ENCODE measurements at regions not wholly inside any gene's neighbourhood (a gene's known extent, or its start where the extent isn't known, plus 50 kb on each side); places are given as distances from the start of the nearest gene placed in this dataset.

DNA sequence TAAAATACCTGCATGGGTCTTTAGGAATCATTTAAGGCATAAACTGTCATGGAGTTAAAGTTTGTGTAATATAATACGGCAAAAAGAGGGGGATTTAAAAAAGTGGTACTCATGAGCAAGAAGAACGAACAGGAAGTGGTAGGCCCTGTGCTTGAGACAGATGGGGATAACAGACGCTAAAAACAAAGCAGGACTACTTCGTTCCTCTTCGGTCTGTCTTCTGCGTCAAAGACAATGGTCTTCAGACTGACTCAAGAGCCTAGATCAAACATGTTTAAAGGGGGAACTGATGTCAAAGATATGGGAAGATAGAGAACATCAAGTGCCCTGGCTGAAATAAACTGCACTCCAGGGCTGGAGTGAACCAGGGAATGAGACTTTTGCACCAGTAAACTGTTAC lies 59.8 kb upstream of the RFX3 start (continued):
- TF ChIP-seq, protein P1, sequence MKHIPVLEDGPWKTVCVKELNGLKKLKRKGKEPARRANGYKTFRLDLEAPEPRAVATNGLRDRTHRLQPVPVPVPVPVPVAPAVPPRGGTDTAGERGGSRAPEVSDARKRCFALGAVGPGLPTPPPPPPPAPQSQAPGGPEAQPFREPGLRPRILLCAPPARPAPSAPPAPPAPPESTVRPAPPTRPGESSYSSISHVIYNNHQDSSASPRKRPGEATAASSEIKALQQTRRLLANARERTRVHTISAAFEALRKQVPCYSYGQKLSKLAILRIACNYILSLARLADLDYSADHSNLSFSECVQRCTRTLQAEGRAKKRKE (CRISPR knock-in tag; IDR thresholded peaks at IDR 0.05; ENCODE audit: low read depth) = no peak
- TF ChIP-seq JUNB (IDR thresholded peaks at IDR 0.05) (no peak), EHF (CRISPR knock-in tag; IDR thresholded peaks at IDR 0.05) (no peak)

DNA sequence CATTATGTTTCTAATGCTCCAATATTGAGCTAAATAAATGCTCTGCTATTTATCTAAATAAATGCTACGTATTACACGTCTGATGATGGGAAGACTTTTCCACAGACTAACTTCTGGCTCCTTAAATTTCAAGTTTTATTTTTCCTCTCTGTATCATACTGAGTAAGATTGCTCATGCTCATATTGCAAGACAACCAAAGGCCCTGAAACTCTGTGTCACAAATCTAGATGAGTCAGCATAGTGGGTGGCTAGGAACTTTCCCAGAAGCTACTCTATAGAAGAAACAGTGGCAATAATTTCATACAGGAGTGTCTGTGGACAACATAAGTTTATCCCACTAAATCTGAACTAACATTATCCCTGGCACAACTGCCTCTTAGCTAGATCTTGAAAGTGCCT lies 53.0 kb upstream of the RFX3 start:
- Histone ChIP-seq H3K4me2 (no peak overlapping the region), H3K4me3 (no peak overlapping the region), H3K27ac (no peak overlapping the region), H3K4me1 (no peaks in the 10 kb centered on the region), H3K9me3 (peaks cover 36% of the 10 kb centered on the region; the same call in 2 of the 3 replicates)
- WGBS (ENCODE audit: missing lambda C conversion rate) = 92% methylated on average over 2 of the region's 2 CpGs
- ChIA-PET CTCF (no interaction called here), POLR2A (no interaction called here)
- ATAC-seq (no peak), DNase-seq (ENCODE audit: low read depth in 1 of 2, low spot score in 1 of 2) (no peak), FAIRE-seq (no peak)
- TF ChIP-seq MAFK (IDR thresholded peaks at IDR 0.05; ENCODE audit: partially characterized antibody) = peak; percentile 77
- no peak for TF ChIP-seq JUN (IDR thresholded peaks at IDR 0.05)

DNA sequence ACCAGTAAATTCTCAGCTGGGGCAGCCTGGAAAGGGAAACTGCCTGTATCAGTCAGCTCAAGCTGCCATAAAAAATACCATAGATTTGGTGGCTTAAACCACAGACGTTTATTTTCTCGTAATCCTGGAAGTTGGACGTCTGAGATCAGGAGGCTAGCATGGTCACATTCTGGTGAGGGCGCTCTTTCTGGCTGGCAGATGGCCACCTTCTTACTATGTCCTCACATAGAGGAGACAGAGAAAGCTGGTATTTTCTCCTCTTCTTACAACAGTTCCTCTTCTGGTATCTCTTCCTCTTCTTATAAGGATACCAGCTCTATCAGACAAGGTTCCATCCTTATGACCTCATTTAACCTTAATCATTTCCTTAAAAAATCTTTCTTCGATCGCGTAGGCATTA lies 50.5 kb upstream of the RFX3 start:
- Histone ChIP-seq H3K9me3 (peaks cover 18% of the 10 kb centered on the region; the same call in 2 of the 3 replicates), H3K4me1 (no peaks in the 10 kb centered on the region), H3K27ac (no peak overlapping the region), H3K4me2 (no peak overlapping the region), H3K4me3 (no peak overlapping the region)
- ChIA-PET CTCF (no interaction called here), POLR2A (interaction anchor here (0.9 kb wide), 1 partner anchor 50 kb away, joined by 3 read pairs; the partner anchor contains the start of gene RFX3)
- DNase-seq (ENCODE audit: low read depth in 1 of 2, low spot score in 1 of 2) = no peak
- no peak for TF ChIP-seq ZSCAN20 (CRISPR knock-in tag; IDR thresholded peaks at IDR 0.05)
- TF ChIP-seq, protein P2, sequence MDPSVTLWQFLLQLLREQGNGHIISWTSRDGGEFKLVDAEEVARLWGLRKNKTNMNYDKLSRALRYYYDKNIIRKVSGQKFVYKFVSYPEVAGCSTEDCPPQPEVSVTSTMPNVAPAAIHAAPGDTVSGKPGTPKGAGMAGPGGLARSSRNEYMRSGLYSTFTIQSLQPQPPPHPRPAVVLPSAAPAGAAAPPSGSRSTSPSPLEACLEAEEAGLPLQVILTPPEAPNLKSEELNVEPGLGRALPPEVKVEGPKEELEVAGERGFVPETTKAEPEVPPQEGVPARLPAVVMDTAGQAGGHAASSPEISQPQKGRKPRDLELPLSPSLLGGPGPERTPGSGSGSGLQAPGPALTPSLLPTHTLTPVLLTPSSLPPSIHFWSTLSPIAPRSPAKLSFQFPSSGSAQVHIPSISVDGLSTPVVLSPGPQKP (IDR thresholded peaks at IDR 0.05; ENCODE audit: low read depth, low read length) = no peak
- no peak for TF ChIP-seq PHF8 (IDR thresholded peaks at IDR 0.05; ENCODE audit: borderline replicate concordance, low read depth)
- TF ChIP-seq, protein P3, sequence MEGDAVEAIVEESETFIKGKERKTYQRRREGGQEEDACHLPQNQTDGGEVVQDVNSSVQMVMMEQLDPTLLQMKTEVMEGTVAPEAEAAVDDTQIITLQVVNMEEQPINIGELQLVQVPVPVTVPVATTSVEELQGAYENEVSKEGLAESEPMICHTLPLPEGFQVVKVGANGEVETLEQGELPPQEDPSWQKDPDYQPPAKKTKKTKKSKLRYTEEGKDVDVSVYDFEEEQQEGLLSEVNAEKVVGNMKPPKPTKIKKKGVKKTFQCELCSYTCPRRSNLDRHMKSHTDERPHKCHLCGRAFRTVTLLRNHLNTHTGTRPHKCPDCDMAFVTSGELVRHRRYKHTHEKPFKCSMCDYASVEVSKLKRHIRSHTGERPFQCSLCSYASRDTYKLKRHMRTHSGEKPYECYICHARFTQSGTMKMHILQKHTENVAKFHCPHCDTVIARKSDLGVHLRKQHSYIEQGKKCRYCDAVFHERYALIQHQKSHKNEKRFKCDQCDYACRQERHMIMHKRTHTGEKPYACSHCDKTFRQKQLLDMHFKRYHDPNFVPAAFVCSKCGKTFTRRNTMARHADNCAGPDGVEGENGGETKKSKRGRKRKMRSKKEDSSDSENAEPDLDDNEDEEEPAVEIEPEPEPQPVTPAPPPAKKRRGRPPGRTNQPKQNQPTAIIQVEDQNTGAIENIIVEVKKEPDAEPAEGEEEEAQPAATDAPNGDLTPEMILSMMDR (IDR thresholded peaks at IDR 0.05) = no peak
- TF ChIP-seq TP53 (CRISPR knock-in tag; IDR thresholded peaks at IDR 0.05) = no peak
- no peak for TF ChIP-seq GATA3 (IDR thresholded peaks at IDR 0.05; ENCODE audit: borderline replicate concordance)
- TF ChIP-seq SREBF2 (IDR thresholded peaks at IDR 0.05) = no peak
- TF ChIP-seq HOXB5 (CRISPR knock-in tag; IDR thresholded peaks at IDR 0.05) = no peak
- TF ChIP-seq HEYL (CRISPR knock-in tag; IDR thresholded peaks at IDR 0.05) = no peak
- TF ChIP-seq HOXB13 (CRISPR knock-in tag; IDR thresholded peaks at IDR 0.05; ENCODE audit: low read depth) = no peak
- TF ChIP-seq RAD21 (conservative IDR thresholded peaks at IDR 0.05 in 1 of 2, IDR thresholded peaks at IDR 0.05 in 1 of 2) = no peak
- no peak for TF ChIP-seq CHD4 (IDR thresholded peaks at IDR 0.05; ENCODE audit: borderline replicate concordance)
- TF ChIP-seq RNF2 (IDR thresholded peaks at IDR 0.05; ENCODE audit: borderline replicate concordance, low read depth) = no peak
- no peak for TF ChIP-seq POLR2AphosphoS2 (conservative IDR thresholded peaks at IDR 0.05; ENCODE audit: low read length)
- TF ChIP-seq KDM1A (IDR thresholded peaks at IDR 0.05; ENCODE audit: low read depth) = no peak
- no peak for TF ChIP-seq KDM5A (IDR thresholded peaks at IDR 0.05)
- 72% methylated on average over 7 of the region's 7 CpGs for WGBS (ENCODE audit: missing lambda C conversion rate)
- ATAC-seq = no peak
- FAIRE-seq = no peak
